PFSK-1 (cell line): ENCODE measurements at regions not wholly inside any gene's neighbourhood (a gene's known extent, or its start where the extent isn't known, plus 50 kb on each side); places are given as distances from the start of the nearest gene placed in this dataset.

Experiments used
- REST ChIP-seq, 2 experiments: IDR thresholded peaks; 2 replicates each; pipeline versions ENCODE4 v1.6.1 to v1.8.0; 2011 to 2012; ENCODE audit warnings: low read depth in 2 of 2, low read length in 2 of 2, control low read depth in 1 of 2, inconsistent platforms in 1 of 2, mild to moderate bottlenecking in 1 of 2, moderate library complexity in 1 of 2; ENCODE audit not compliant: insufficient read depth in 1 of 2
- TAF1 ChIP-seq: IDR thresholded peaks from 2 replicates; pipeline ENCODE4 v1.6.1; 2012; ENCODE audit warnings: low read length, control low read depth, borderline replicate concordance; ENCODE audit not compliant: insufficient read depth

GRCh38 chr13:104034891-104035290 is 968.7 kb upstream of the SLC10A2 start:
- TF ChIP-seq REST (IDR thresholded peaks at IDR 0.05; ENCODE audit: insufficient read depth in 1 of 2, low read depth in 2 of 2, low read length in 2 of 2): no peak
- TF ChIP-seq TAF1: no peak
